ENCODE measurements at regions not wholly inside any gene's neighbourhood (a gene's known extent, or its start where the extent isn't known, plus 50 kb on each side); places are given as distances from the start of the nearest gene placed in this dataset.
"Not testable (repeated sequence)": the region's sequence is repeated elsewhere in the genome, so short reads cannot be mapped to it uniquely, and the experiment has no call there.

- not testable (repeated sequence) for DNase-seq
Measured at GRCh38 chr7:131158244-131158636, 169.4 kb upstream of the MKLN1 start.

- DNase-seq = no peak
Measured at GRCh38 chr7:131159961-131160361, 167.7 kb upstream of the MKLN1 start.

- no peak for DNase-seq
Measured at GRCh38 chr7:131161103-131161502, 166.6 kb upstream of the MKLN1 start.

GRCh38 chr7:131164025-131164925 is 163.4 kb upstream of the MKLN1 start:
- DNase-seq = no peak

GRCh38 chr7:131166066-131166465 is 161.6 kb upstream of the MKLN1 start:
- DNase-seq = no peak

GRCh38 chr7:131170440-131171271 is 157.0 kb upstream of the MKLN1 start:
- no peak for DNase-seq

- no peak for DNase-seq
Measured at GRCh38 chr7:131173145-131173890, 154.4 kb upstream of the MKLN1 start.

GRCh38 chr7:131174391-131174790 is 153.3 kb upstream of the MKLN1 start:
- no peak for DNase-seq

- no peak for DNase-seq
Measured at GRCh38 chr7:131174855-131175254, 152.8 kb upstream of the MKLN1 start.

- DNase-seq = no peak
Measured at GRCh38 chr7:131182446-131183058, 145.1 kb upstream of the MKLN1 start.

- DNase-seq = no peak
Measured at GRCh38 chr7:131183072-131183471, 144.6 kb upstream of the MKLN1 start.

GRCh38 chr7:131183611-131184119 is 144.0 kb upstream of the MKLN1 start:
- peak in 2 of 58 donors; percentile 4 to 40 for DNase-seq

GRCh38 chr7:131186816-131187215 is 140.9 kb upstream of the MKLN1 start:
- peak in 27 of 58 donors; percentile 5 to 79 (median 30) for DNase-seq

GRCh38 chr7:131188367-131189339 is 139.0 kb upstream of the MKLN1 start:
- peak in 1 of 58 donors; percentile 11 for DNase-seq

- DNase-seq = no peak
Measured at GRCh38 chr7:131189488-131189887, 138.2 kb upstream of the MKLN1 start.

- DNase-seq = peak in 20 of 58 donors; percentile 2 to 62 (median 14)
Measured at GRCh38 chr7:131190146-131190545, 137.5 kb upstream of the MKLN1 start.

- DNase-seq = no peak
Measured at GRCh38 chr7:131190581-131190980, 137.1 kb upstream of the MKLN1 start.

GRCh38 chr7:131194070-131194865 is 133.4 kb upstream of the MKLN1 start:
- DNase-seq = no peak

GRCh38 chr7:131196803-131197202 is 130.9 kb upstream of the MKLN1 start:
- no peak for DNase-seq

All from anterior cingulate cortex (tissue), 58 donors.